ENCODE measurements at regions not wholly inside any gene's neighbourhood (a gene's known extent, or its start where the extent isn't known, plus 50 kb on each side); places are given as distances from the start of the nearest gene placed in this dataset.

- TF ChIP-seq POLR2A (IDR thresholded peaks at IDR 0.05) (no peak), CTCF (IDR thresholded peaks at IDR 0.05) (no peak), EP300 (IDR thresholded peaks at IDR 0.05) (no peak)
These were observed 202.4 kb upstream of the AGAP1 start for GRCh38 chr2:235291461-235291860.

All from sigmoid colon (tissue), 4 donors.